ENCODE measurements at regions not wholly inside any gene's neighbourhood (a gene's known extent, or its start where the extent isn't known, plus 50 kb on each side); places are given as distances from the start of the nearest gene placed in this dataset.

DNA sequence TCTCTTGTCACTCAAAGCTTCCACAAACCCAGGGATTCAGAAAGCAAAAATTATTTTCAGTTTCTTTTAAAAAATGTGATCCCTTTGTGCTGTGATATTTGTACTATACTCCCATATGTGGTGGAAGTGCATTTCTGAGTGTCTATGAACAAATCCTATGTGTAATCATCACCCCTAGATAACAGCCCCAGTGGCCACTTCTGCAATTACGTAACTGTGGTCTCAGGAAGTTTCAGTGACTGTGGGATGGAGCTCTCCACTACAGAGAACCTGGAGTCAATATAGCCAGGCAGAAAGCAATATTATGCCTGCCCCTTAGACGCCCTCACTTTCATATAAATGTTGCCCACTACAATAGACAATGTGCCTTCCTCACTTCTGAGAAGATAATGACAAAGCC lies 1101.7 kb upstream of the GHITM start:
- no peak for DNase-seq

DNA sequence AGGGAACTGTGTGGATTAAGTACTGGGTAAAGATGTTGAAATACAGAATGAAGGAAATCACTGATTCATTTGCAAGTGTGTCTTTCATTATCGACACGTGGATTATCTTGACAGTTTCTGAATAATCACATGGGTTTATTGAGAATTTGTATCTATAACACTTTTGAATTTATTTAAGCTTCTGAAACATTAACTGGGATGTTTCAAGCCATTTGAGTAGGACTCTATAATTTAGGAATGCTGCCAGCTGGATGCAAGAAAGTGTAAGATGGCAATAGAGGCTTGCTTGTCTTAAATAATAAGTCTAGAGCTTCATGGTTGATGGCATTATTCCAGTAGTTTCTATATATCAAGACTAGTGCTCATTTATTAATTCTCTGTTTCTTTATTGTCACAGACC lies 1100.7 kb upstream of the GHITM start:
- no peak for DNase-seq

DNA sequence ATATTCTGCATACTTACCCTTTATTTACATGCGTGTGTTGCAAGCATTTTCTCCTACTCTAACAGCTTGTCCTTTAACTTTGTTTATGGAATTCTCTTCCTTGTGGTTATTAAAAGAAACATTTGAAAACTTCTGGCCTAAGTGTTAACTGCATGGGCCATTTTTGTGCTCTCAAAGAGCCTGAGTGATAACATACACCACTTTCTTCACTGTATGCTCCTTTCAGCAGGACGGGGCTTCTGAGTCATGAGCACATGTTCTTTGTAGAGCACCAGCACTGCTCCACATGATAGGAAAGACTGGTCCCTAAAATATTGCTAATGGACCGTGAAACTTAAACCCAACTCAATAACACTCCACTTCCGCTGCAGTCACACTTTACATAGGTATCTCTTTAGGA lies 1093.6 kb upstream of the GHITM start:
- no peak for DNase-seq

DNA sequence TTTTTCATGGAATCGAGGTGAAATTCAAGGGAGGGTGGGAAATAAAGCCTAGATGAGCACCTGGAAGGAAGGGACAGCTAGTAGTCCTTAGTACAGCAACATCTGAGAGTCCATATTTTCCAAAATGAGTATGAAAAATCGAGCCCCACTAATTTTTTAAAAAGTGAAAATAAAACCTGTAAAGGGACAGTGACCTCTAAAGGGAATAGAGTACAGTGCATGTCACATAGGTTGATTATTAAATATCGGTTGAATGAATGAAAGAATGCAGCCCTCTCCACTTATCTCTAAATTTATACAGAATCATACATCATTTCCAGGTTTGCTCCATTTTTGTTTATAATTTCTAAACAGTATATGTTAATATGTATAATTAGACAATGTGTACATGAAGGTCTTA lies 1088.5 kb upstream of the GHITM start:
- DNase-seq = no peak

DNA sequence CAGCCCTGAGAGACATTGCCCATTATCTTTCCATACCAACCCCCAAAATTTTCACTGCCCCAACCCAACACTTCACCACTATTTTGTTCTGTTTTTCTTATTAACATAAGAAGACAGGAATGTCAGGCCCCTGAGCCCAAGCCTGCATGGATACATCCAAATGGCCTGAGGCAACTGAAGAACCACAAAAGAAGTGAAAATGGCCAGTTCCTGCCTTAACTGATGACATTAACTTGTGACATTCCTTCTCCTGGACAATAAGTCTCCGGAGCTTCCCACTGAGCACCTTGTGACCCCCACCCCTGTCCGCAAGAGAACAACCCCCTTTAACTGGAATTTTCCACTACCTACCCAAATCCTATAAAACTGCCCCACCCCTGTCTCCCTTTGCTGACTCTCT lies 1076.4 kb upstream of the GHITM start:
- no peak for DNase-seq

DNA sequence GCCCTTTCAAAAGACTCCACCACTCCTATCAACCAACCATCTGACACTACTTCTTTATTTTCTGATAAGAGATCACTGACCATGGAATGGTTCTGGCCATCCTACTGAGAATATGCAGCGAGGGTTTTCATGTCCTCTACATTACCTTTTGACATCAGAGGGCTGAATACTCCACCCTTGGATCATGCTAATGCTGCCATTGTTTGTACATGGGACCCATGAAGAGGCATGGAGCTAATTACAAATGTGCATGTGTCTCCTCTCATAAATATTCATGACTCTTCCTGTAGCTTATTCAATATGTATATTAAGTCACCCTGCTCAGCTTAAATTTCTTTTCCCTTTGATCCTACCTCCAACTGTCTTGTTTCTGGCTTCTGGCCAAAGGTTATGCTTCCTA lies 1065.8 kb upstream of the GHITM start:
- DNase-seq = no peak

DNA sequence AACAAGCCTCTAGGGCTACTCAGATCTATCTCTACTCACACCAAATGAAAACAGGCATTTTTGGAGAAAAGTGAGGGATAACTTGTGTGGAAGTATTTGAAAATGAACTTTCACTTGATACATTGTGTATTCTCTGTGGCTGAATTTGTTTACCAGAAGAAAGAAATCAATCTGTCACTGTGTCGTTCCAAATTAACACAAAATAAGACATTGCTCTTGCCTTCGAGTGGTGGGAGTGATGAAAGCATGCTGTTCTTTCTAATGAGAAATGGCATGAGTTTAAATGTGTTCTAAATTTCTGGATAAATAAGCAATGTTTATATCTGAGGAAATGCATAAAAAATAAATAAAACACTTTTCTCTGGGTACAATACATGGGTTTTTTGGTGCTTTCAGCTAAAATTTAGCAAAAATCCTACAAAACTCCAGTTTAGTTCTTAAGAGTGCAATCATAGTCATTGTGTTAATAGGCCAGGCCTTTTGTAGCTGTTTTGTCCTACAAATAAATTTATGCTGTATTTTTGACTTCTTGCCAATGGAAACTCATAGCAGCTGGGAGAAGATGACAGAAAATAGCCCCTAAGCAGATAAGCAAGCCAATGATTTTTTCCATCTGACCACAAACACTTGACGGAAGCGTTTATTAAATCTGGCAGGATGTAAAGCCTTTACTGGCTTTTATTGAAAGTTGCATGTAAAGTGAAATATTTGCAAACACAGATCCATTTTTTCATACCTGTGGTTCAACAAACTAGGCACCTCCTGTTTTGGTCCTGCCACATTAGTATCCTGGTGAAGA lies 1064.1 kb upstream of the GHITM start:
- no peak for DNase-seq

DNA sequence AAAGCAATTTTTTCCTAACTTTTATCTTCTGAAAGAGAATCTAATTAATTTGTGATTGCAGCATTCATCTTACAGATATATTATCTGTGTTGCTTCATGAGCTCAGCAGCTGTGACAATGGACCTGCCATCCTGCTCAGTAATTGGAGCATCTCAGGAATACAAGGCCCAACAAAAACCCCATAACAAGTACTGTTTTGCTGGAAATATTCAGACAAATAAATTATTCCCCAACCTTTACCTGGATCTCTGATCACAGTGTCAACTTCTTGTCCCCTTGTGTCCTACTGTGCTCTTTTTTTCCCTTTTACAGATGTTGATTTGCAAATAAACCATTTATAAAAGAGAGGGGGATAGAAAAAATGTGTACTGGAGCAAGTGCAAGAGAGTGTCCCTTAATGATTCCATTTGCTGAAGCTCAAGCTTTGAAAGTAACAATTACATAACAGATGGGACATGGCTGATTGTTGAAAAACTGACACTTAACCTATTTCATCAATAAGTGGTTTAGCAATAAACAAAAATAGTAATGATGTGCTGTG lies 1063.4 kb upstream of the GHITM start:
- no peak for DNase-seq

DNA sequence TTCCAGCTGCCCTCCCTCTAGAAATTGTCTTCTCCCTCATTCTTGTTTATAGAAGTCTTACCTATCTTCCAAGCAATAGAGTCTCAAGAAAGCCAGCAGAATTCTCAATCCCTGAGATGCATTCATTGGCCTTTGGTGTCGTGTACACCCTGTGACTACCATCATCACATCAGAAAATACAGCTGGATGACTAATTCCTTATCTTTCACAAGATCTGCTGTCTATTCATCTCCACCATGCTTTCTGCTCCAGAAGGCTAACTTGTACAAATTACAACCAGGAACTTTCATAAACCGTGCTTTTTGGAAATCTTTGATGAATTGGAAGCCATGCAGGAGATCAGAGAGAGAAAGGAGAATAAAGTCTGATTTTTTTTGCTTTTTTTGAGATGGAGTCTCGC lies 1062.9 kb upstream of the GHITM start:
- no peak for DNase-seq

DNA sequence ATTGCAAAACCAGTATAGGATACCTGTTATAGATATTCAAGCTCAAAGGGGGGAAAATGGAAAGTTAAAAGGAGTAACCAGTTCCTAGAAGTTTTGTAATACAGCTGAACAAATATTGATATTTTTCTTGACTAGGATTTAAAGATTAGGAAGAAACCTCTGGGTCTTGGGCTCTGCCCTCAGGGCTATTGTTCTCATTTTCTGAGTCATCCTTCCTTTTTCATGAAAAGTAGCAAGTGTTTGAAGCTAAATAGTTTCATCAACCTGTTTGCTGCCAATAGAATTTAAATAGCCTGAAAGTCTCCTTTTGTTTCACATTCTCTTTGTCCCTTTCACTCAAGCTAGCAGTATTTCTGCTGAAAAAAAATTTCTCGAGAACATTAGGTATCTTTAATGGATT lies 1061.1 kb upstream of the GHITM start:
- no peak for DNase-seq

DNA sequence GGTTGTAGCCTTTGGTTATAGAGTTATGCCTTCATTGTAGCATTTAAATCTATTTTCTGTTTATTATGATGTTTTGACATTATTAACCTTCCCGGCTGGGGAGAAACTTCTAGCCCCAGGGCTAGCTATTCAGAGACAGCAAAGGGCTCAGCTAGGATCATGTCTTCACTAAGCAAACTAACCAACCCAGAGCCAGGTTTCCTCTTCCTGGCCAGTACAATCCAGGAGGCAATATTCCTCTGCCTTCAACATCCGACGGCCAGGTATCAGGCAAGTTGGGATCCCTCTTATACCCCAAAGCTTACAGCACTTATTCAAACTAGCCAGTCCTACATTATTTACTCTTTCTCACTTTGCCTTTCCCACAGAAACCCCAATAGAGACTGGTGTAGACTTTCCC lies 1060.7 kb upstream of the GHITM start:
- DNase-seq = no peak

DNA sequence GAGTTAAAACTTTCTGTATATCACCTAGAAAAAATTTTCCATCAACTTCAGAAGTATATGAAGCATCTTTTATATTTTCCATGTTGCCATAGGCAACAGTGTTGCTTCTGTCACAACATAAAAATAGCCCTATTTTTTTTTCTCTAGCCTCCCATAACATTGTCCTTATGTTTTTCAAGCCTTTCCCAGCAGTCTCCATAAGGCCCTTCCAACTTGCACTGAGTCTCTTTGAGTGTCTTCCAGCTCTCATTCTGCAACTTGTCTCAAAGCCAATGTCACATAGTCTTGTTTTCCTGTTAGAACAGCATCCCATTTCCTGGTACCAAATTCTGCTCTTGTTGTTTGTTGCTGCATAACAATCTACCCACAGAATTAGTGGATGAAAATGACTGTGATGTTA lies 1055.5 kb upstream of the GHITM start:
- no peak for DNase-seq

DNA sequence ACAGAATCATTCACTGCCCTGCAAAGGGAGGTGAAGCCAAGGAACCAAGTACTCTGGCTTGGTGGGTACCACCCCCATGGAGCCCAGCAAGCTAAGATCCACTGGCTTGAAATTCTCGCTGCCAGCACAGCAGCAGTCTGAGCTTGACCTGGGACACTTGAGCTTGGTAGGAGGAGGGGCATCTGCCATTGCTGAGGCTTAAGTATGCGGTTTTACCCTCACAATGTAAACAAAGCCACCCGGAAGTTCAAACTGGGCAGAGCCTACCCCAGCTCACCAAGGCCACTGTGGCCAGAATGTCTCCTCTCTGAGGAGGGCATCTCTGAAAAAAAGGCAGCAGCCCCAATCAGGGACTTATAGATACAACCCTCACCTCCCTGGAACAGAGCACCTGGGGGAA lies 1050.0 kb upstream of the GHITM start:
- no peak for DNase-seq

DNA sequence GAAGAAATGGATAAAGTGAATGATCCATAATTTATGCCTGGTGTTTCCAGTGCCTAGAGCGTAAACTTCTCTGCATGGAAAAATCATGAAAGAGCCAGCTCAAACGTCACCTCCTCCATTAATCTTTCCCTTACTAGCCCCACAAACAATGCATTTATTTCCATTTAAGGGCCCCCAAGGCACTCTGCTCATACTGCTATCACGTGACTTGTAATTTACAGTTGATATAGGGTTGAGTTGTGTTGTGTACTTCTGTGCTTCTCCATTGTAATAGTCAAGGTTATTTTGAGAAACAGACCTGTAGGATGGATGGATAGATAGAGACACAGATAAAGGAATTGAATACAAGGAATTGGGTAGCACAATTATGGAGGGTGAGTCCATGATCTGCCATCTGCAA lies 1034.7 kb upstream of the GHITM start:
- no peak for DNase-seq

DNA sequence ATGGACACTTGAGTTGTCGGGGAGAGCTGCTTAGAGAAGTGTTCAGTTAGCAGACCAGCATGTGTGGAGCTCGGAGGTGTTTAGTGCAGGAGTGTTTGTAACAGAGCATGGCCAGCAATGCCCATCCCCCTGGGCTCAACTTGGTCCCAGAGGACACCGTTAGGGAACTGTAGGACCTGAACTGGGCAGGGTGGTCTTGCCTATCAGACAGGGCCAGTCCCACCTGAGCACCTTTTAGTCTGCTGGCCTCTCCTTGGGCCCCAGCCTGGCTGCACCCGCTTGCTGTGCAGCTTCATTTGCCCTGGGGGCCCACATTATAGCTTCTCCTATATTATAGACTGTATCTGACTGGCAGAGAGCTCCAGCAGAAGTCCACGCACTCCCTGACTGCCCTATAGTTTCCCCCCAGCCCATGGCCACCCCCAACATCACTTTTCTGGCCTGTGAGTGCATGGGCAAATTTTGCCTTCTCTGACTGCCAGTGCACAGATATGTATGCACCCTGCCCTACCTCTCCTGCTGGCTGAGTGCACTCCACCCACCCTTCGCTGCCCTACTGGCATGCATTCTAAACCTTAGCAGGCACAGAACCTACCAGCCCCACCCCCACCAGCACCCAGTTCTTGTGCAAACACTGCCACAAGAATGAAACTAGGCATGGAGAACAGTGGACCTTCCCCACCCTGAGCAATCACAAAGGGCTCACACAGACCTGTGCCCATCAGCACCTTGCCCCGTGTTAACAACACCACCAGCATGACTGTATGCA lies 1030.6 kb upstream of the GHITM start:
- DNase-seq = no peak

DNA sequence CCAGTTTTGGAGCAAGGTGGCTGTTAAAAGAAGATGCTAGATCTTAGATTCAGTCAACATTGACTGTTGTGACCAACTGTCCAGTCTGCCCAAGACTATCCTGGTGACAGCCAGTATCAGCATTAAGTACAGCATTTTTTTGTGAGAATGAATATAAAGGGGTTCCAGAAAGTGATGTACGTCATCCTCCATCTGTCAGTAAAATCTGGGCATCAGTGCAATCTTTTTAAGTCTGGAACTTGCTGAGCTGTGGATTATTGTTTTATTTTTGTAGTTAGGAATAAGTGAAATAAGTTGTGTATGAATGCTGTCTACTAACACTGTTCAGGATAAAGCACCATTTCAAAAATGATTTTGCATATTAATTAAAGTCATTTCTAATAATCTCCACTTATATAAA lies 1020.0 kb upstream of the GHITM start:
- DNase-seq = no peak

DNA sequence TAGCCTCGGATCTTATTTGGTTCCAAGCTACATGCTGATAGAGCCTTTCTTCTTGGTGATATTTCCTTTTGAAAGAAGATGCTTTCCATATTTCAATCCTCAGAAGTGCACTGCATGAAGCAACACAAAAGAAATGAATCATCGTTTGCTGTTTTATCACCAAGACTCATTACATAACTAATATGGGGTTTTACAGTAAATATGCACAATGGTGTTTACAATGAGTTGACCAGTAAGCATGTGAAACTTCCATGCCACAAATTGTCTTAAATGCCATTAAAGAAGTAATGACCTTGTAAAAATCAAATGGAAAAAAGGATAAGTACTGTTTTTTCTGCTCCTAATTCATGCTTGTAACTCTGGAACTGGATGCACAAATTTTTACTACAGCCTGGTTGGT lies 1017.0 kb upstream of the GHITM start:
- DNase-seq = no peak

DNA sequence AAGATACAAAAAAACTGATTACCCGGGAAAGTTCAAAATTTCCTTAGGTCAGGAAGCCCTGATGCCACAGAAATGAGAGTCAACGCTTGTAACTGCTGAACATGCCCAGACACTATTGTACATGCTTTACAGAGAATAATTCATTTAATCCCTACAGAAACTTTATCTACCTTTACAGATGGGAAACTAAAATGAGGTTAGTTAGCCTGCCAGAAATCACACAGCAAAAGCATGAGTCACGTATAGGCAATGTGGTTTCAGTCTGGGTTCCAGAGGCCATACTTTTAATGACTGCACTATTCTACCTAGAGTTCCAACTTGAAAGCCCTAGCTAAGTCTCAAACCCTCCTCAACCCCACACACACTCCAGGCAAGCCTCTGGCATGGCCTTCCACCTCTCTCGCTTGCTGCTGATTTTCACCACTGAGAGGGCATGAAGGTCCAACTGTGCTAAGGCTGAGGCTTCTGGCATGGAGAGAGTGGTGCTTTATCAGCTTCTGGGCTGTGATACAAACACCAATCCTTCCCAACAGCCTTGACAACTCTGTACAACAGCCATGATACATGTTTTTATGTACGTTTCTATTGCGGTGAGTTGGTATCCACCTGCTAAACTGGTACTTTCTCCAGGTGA lies 1011.2 kb upstream of the GHITM start:
- DNase-seq = no peak

DNA sequence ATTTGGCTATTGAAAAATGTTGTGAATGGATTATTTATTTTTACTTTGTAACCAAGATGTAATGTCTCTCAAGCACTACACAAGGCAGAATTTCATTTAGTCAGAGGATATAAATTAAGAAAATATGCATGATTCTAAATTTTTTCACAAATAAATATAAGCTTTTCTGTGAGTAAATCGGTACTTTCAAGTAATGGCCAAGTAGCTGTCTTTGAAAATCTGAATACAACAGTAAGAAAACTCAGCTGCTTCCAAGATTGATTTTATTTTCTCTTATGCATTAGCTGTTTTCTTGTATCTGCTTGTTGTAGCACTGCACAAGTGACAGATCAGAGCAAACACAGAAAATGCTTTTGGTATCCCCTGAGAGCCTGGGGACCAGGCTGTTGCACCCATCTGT lies 998.5 kb upstream of the GHITM start:
- DNase-seq = no peak

DNA sequence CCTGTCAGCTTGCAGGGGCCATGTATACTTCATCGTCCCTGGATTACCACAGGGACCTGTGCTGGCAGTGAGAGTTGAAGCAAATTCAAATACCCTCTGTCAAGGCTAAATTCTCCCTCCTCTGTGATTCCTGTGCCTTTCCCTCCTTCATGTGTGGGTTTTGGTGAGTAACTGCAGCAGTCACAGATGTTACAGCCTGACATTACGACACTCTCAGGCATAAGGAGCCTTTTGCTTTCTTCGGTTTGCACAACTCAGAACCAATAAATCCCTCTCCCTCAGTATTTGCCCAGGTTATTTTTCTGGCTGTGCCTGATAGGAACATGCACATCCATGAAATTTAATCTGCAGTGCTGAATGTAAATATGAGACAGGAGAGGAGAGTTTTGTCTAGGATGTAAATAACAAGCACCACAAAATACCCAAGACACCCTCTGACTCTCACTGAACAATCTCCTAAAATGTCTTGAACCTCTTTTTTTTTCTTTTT lies 997.2 kb upstream of the GHITM start:
- DNase-seq = no peak

DNA sequence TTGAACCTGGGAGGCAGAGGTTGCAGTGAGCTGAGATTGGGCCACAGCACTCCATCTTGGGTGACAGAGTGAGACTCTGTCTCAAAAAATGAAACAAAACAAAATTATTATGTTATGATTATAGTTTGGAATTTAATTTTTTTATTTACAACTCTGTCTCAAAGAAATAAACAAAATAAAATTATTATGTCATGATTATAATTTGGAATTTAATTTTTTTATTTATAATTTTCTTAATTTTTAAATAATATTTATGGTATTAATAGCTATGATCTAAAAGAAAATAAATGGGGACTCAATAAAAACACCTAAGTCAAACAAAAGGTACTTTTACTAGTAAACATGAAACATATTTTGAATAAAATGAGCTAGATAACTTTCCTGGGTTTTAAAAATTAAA lies 994.8 kb upstream of the GHITM start:
- no peak for DNase-seq

DNA sequence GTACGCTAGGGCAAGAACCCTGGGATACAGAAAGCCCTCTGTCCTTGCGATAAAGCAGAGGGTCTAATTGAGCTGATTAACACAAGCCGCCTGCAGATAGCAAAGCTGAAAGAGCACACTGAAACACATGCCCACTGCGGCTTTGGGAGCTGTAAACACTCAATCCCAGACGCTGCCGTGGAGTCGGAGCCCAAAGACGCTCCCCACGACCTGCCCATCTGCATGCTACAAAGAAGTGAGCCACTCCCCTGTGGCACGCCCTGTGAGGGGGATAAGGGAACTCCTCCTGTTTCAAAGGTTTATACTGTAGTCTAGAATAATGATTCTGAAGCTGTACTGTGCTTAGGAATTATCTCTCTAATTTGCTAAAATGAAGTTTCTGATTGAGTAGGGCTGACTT lies 985.6 kb upstream of the GHITM start:
- DNase-seq = no peak

DNA sequence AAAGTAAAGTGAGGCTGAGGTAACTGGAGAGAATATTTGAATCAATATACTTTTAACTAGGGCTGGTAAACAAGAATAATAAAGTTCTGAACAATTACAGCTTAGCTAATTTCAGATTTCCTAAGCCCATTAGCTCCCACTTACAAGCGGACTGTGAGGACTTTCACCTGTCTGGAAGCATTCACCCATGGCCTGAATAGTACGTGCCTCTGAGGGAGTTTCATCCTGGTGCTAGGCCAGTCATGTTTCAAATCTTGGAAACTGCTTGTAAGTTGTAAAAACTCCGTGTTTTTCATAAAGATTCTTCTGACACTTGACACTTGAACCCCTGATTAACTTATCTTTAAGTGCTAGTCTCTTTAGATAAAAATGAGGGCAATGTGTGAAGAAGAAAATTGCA lies 975.2 kb upstream of the GHITM start:
- no peak for DNase-seq

DNA sequence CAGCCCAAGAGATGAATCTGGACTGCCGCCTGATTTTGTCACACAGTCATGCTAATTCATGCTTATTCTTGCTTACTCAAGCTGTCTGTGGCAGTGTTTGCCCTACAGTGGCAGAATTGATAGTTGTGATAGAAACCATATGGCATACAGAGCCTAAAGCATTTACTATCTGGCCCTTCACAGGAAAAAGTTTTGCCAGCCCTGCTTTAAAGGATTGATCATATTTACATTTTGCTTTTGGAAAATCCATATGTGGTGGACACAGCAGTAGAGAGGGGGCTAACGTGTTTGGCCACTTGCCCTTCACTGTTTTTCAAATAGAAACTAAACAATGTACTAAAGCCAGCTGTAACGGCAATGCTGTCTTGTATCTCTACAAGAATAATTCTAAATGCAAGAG lies 974.0 kb upstream of the GHITM start:
- no peak for DNase-seq
